ENCODE measurements at regions not wholly inside any gene's neighbourhood (a gene's known extent, or its start where the extent isn't known, plus 50 kb on each side); places are given as distances from the start of the nearest gene placed in this dataset.

- Histone ChIP-seq H2AK5ac (ENCODE audit: low read depth, low read length) (no peak overlapping the region), H3K4me3 (ENCODE audit: extremely low read depth in 1 of 4, insufficient read depth in 2 of 4, low read depth in 3 of 4, low read length in 4 of 4) (no peak overlapping the region), H3K9me3 (ENCODE audit: insufficient read depth in 2 of 2, low read depth in 1 of 2, low read length in 1 of 2) (no peaks in the 10 kb centered on the region), H3K18ac (ENCODE audit: extremely low read depth, low read length) (no peak overlapping the region), H2BK5ac (ENCODE audit: low read depth, low read length) (peak overlapping the region; percentile 27; the same call in 1 of the 2 replicates), H3K27me3 (replicated peaks in 1 of 4; ENCODE audit: control insufficient read depth in 3 of 4, extremely low read depth in 1 of 4, insufficient read depth in 3 of 4, low read length in 3 of 4) (no peaks in the 10 kb centered on the region), H3K79me2 (ENCODE audit: control insufficient read depth in 1 of 2, insufficient read depth in 2 of 2, low read length in 2 of 2) (no peaks in the 10 kb centered on the region), H3K23me2 (ENCODE audit: low read depth, low read length) (no peaks in the 10 kb centered on the region), H2BK20ac (ENCODE audit: low read length) (peak overlapping the region; percentile 57; the same call in 1 of the 2 replicates), H4K8ac (ENCODE audit: extremely low read depth, insufficient read depth, low read length) (no peak overlapping the region), H3K4me1 (replicated peaks in 1 of 4; ENCODE audit: control insufficient read depth in 3 of 4, insufficient read depth in 4 of 4, low read length in 3 of 4) (peaks cover 5 to 29% (median 15%) of the 10 kb centered on the region in 4 experiments), H4K5ac (ENCODE audit: insufficient read length, low read depth, low read length) (no peak overlapping the region), H3K4me2 (ENCODE audit: insufficient read depth in 1 of 2, low read depth in 2 of 2, low read length in 2 of 2) (no peak overlapping the region), H2BK120ac (replicated peaks; ENCODE audit: low read depth, low read length) (no peak overlapping the region), H3K9ac (replicated peaks in 1 of 4; ENCODE audit: extremely low read depth in 1 of 4, low read depth in 3 of 4, low read length in 3 of 4) (no peak overlapping the region), H3K36me3 (ENCODE audit: control insufficient read depth in 2 of 4, insufficient read depth in 4 of 4, low read length in 3 of 4) (no peaks in the 10 kb centered on the region), H4K91ac (replicated peaks; ENCODE audit: insufficient read length, low read length) (peak overlapping the region; percentile 15), H2BK12ac (ENCODE audit: low read depth, low read length) (no peak overlapping the region), H2BK15ac (ENCODE audit: low read length) (no peak overlapping the region), H3K14ac (ENCODE audit: insufficient read length) (no peak overlapping the region), H3K27ac (ENCODE audit: low read depth, low read length) (no peak overlapping the region), H3K56ac (replicated peaks; ENCODE audit: insufficient read length, low read depth, low read length) (no peak overlapping the region), H3K79me1 (ENCODE audit: low read depth, low read length) (no peaks in the 10 kb centered on the region), H3K23ac (ENCODE audit: insufficient read length) (no peak overlapping the region), H2AFZ (ENCODE audit: low read length) (no peak overlapping the region), H3K4ac (replicated peaks; ENCODE audit: insufficient read length, low read depth, low read length) (no peak overlapping the region), H4K20me1 (replicated peaks in 1 of 2; ENCODE audit: control insufficient read depth in 1 of 2, insufficient read depth in 2 of 2, low read length in 2 of 2) (no peaks in the 10 kb centered on the region)
- no peak for FAIRE-seq
- no peak for DNase-seq (ENCODE audit: low read depth in 1 of 2, low spot score in 2 of 2)
- CTCF ChIA-PET (ENCODE audit: partially characterized antibody), result interaction anchor here (0.6 to 4.3 kb wide), 12 partner anchors 11 to 1751 kb away, joined by 3 to 19 read pairs (median 4); no protein-coding TSS in a partner anchor
- TF ChIP-seq TBP (IDR thresholded peaks at IDR 0.05; ENCODE audit: low read depth, low read length) (no peak), RBBP5 (IDR thresholded peaks at IDR 0.05; ENCODE audit: borderline replicate concordance, low read depth, low read length) (no peak), RNF2 (IDR thresholded peaks at IDR 0.05; ENCODE audit: borderline replicate concordance, low read depth, low read length, missing control alignments, poor library complexity, severe bottlenecking) (no peak), YY1 (IDR thresholded peaks at IDR 0.05; ENCODE audit: low read depth, low read length) (no peak), USF2 (IDR thresholded peaks at IDR 0.05; ENCODE audit: low read length) (no peak)
- 96% methylated on average over 6 of the region's 6 CpGs; no CpG with 5 or more reads in 1 of the 2 experiments for WGBS, 2 experiments (ENCODE audit: extremely low coverage in 1 of 2, insufficient coverage in 1 of 2, insufficient read length in 1 of 2, insufficient replicate concordance in 2 of 2, low coverage in 1 of 2, low lambda C conversion rate in 2 of 2, missing lambda C conversion rate in 1 of 2)
- POLR2A ChIA-PET (ENCODE audit: partially characterized antibody), result no interaction called here
Observed at GRCh38 chr2:39512941-39513340, 75.9 kb upstream of the MAP4K3 start.

Data from H1 (cell line).